Activated T-helper 1 cell treated with anti-CD3 and anti-CD28 coated beads, Interleukin-12 subunit alpha, Interleukin-12 subunit beta, Interleukin-2, Interleukin-4 antibody, amounts not matched to agents 30 ng/mL and 10 ng/mL and 1 ng/mL, durations not matched to agents 14 hours and 24 hours and 36 hours (primary cell): ENCODE measurements at regions not wholly inside any gene's neighbourhood (a gene's known extent, or its start where the extent isn't known, plus 50 kb on each side); places are given as distances from the start of the nearest gene placed in this dataset.

ENCODE experiments used
- DNase-seq: peaks from one replicate; pipeline ENCODE4 v3.0.0; 2021; ENCODE audit warnings: low spot score
- H3K27ac Mint-ChIP-seq: one replicate; pipeline ENCODE4 v1.8.0; 2021; ENCODE audit warnings: mild to moderate bottlenecking, mixed read lengths
- H3K27me3 Mint-ChIP-seq: one replicate; pipeline ENCODE4 v1.8.0; 2022; ENCODE audit warnings: mild to moderate bottlenecking, moderate library complexity, mixed read lengths; ENCODE audit not compliant: insufficient read depth
- H3K36me3 Mint-ChIP-seq: one replicate; pipeline ENCODE4 v1.8.0; 2021; ENCODE audit warnings: low read depth, mixed read lengths
- H3K4me1 Mint-ChIP-seq: one replicate; pipeline ENCODE4 v1.8.0; 2021; ENCODE audit warnings: low read depth, mixed read lengths
- H3K4me3 Mint-ChIP-seq: one replicate; pipeline ENCODE4 v1.8.0; 2021; ENCODE audit warnings: mild to moderate bottlenecking, moderate library complexity, mixed read lengths
- H3K9me3 Mint-ChIP-seq: one replicate; pipeline ENCODE4 v1.8.0; 2021; ENCODE audit warnings: mixed read lengths
- intact Hi-C: fragments of 100-400 bp; cut with micrococcal nuclease; formaldehyde crosslinking; loops from one replicate; pipeline ENCODE4 v1.15.1; 2024

DNA sequence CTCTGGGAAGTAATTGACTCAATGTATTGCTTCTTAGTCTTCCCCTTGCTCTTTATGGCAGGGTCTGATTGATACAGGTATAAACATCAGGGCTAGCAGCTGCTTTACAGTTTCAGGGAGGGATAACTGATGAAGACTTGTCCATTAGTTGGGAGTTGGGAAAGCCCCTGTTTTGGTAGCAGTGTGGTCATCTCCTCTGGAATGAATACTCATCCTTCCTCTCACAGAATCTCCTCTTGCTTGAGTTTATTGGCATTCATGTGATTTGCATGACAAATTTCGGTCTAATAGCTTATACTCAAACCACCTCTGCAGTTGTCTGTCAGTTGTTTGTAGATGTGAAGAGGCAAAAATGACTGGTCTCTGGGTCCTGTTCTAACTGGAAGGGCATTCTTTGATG lies 79.7 kb downstream of the FAT3 start:
- peaks cover 4% of the 10 kb centered on the region for H3K27me3 Mint-ChIP-seq

DNA sequence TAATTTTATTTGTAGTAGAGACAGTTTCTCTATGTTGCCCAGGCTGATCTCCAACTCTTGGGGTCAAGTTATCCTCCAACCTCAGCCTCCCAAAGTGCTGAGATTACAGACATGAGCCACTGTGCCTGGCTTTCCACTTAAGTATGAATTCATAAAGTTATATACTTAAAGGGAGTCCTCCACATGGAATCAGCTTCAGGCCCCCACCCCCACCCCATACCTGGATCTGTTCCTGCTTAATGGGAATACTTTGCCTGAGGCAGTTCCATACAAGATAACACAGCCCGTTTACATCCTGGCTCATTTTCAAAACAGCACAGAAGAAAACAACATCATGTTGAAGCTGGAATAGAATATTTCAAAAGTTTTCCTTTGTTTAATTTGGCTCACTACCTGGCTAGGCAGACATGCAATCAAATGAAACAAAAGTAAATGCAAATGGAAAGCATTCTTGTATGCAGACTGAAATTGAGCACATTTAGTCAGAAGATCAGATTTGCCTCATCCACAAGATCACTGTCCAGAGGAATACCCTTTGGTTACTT lies 82.4 kb downstream of the FAT3 start:
- Mint-ChIP-seq H3K27ac (no peak overlapping the region), H3K4me1 (no peaks in the 10 kb centered on the region), H3K36me3 (no peaks in the 10 kb centered on the region), H3K9me3 (no peaks in the 10 kb centered on the region), H3K4me3 (no peak overlapping the region), H3K27me3 (peaks cover 4% of the 10 kb centered on the region)
- no peak for DNase-seq
- intact Hi-C loops, result no loop called here

More for the DNA sequence above, 79.7 kb downstream of the FAT3 start:
- Mint-ChIP-seq H3K4me1 (no peaks in the 10 kb centered on the region), H3K27ac (no peak overlapping the region), H3K4me3 (no peak overlapping the region), H3K9me3 (no peaks in the 10 kb centered on the region), H3K36me3 (no peaks in the 10 kb centered on the region)
- intact Hi-C loops, result no loop called here
- DNase-seq, result no peak

DNA sequence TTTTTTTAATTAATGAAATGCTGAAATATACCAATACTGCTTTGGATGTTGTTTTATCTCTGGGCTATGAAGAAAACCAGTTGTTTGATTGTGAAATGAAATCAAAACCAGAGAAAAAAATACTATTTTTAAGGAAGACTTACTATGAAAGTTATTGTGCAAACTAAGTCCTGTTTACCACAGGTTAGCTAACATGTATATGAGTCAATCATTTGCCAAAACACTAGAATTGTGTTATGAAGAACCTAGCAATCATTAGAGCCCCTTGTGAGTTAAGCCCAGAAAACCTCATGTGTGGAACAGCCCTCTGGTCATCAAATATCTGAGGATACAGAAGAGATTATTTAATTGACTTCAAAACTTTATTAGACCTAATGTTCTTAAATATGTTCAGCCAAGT lies 83.7 kb downstream of the FAT3 start:
- Mint-ChIP-seq H3K4me3 (no peak overlapping the region), H3K27ac (no peak overlapping the region), H3K9me3 (no peaks in the 10 kb centered on the region), H3K36me3 (no peaks in the 10 kb centered on the region), H3K4me1 (no peaks in the 10 kb centered on the region), H3K27me3 (peaks cover 4% of the 10 kb centered on the region)
- DNase-seq, result no peak
- intact Hi-C loops, result no loop called here

DNA sequence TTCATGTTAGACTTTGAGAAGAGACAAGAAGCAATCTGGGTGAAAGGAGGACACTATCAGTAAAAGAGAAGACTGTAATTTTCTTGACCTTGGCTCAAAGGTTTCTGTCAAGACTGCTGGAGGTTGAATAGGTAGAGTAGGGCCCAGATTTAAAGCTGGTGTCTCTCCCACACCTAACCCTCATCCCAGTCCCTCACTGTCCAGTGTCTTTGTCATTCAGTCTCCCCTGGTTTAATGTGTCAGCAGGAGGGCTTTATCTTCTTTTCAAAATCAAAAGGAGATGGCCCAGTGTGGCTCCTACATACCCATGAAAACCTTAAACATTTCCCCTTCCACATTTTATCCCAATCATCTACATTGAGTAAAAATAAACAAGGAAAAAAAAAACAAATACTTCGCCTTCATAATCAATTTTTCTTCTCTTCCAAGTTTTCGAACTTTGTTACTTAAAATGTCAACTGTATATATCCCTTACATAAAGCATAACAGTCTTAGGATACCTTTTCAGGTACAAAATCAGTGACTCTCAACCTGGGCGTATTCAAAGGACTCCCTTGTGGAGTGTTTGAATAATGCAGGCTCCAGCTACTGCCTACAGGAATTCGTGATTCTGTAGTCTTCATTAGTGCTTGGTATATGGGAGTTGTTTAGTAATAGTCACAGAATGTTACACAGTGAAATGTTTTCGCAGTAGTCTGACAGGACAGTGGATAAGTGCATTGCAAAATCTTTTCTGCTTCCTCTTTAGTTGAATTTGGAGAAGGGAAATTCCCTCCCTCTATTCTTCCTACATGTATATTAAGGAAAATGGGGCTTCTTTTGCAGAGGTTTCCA lies 87.2 kb downstream of the FAT3 start:
- no peaks in the 10 kb centered on the region for H3K36me3 Mint-ChIP-seq
- no peak overlapping the region for H3K4me3 Mint-ChIP-seq
- no peak overlapping the region for H3K27ac Mint-ChIP-seq
- H3K9me3 Mint-ChIP-seq, result no peaks in the 10 kb centered on the region
- intact Hi-C loops, result no loop called here
- H3K27me3 Mint-ChIP-seq, result peaks cover 4% of the 10 kb centered on the region
- no peak for DNase-seq
- no peaks in the 10 kb centered on the region for H3K4me1 Mint-ChIP-seq

DNA sequence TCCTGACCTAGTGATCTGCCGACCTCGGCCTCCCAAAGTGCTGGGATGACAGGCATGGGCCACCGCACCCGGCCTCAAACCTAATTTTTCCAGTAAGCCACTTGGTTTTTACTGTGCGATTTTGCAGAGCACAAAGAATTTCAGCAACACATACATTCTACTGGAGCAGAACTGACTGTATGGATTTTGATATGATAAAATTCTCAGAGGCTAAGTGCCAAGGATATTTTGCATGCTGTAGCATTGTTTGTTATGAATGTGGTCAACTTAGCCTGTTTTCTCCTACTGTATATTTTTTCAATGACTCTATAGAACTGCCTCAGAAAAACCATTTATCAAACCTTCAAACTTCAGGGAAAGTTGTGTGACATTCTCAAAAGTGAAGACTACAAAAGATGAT lies 89.2 kb downstream of the FAT3 start:
- intact Hi-C loops, result no loop called here
- no peak overlapping the region for H3K27ac Mint-ChIP-seq
- no peaks in the 10 kb centered on the region for H3K4me1 Mint-ChIP-seq
- no peaks in the 10 kb centered on the region for H3K27me3 Mint-ChIP-seq
- H3K9me3 Mint-ChIP-seq, result no peaks in the 10 kb centered on the region
- H3K36me3 Mint-ChIP-seq, result no peaks in the 10 kb centered on the region
- no peak overlapping the region for H3K4me3 Mint-ChIP-seq
- DNase-seq, result no peak

DNA sequence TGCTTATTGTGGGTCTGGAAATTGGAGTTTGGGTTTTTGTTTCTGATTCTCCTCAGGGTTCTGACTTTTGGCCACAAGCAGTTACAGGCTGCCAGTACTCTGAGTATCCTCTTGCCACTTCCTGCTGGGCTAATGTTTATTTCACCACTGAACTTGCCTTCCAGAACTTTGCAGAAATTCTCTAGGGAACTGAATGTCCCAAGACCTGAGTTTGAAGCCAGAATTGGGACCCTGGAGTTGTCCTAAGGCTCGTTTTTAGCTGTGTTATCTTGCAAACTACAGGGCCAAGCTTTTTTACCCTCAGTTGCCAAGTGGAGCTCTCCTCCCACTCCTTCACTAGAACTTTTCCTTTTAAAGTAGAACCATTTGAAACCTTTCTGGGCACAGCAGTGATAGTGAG lies 89.9 kb downstream of the FAT3 start:
- H3K36me3 Mint-ChIP-seq, result no peaks in the 10 kb centered on the region
- no peaks in the 10 kb centered on the region for H3K27me3 Mint-ChIP-seq
- H3K9me3 Mint-ChIP-seq, result no peaks in the 10 kb centered on the region
- no peak overlapping the region for H3K27ac Mint-ChIP-seq
- intact Hi-C loops, result no loop called here
- H3K4me3 Mint-ChIP-seq, result no peak overlapping the region
- no peak for DNase-seq
- H3K4me1 Mint-ChIP-seq, result no peaks in the 10 kb centered on the region

DNA sequence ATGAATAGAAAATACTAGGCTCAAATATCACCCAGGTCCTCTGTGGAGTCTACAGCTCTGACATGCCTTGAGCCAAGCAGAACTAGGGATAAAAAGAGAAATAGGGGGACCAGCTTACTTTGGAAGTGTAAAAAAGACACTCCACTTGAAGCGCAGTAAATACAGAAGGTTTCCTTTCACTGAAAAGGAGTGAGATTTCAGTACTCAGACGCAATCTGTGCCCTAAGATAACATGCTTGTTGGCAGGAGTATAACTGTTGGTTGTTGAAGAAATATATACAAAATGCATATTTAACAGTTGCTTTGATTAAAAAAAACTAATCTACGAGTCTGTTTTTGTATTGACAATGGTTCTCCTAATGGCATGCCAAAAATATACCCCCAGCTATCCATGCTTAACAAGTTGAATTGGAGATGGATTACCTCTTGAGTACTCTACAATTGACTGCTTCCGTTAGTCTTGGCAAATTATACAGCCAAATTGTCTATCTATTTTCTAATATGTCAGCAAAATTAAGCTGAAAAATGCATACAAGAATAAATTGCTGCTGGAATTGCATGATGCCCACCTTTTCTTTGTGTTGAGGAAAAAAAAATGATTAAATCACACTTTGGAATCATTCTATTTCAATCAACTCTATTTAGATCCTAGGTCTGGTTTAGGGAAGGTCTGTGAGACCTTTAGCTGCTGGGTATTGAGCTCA lies 91.6 kb downstream of the FAT3 start:
- no peaks in the 10 kb centered on the region for H3K4me1 Mint-ChIP-seq
- no peaks in the 10 kb centered on the region for H3K27me3 Mint-ChIP-seq
- no peaks in the 10 kb centered on the region for H3K36me3 Mint-ChIP-seq
- no peaks in the 10 kb centered on the region for H3K9me3 Mint-ChIP-seq
- no peak overlapping the region for H3K27ac Mint-ChIP-seq
- H3K4me3 Mint-ChIP-seq, result no peak overlapping the region
- DNase-seq, result no peak
- intact Hi-C loops, result no loop called here

DNA sequence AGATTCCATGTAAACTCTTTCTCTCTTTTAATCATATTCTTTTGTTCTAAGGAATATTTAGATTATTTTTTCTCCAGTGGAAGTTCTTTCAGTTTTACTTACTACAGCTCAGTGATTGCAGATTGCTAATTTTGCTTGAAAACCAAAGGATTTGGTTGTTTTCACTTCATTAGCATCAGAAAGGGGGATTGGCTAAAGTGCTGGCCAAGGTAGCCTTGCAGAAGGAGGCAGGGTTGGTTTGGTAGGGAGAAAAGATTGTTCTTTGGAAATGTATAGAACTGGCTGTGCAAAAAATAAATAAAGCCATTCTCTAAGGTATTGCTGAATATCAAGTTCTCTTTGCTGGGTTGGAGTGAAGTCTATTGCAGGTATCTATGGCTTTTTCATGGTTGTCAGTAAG lies 92.6 kb downstream of the FAT3 start:
- no peak for DNase-seq
- Mint-ChIP-seq H3K27ac (no peak overlapping the region), H3K27me3 (no peaks in the 10 kb centered on the region), H3K9me3 (no peaks in the 10 kb centered on the region), H3K4me1 (no peaks in the 10 kb centered on the region), H3K36me3 (no peaks in the 10 kb centered on the region), H3K4me3 (no peak overlapping the region)
- intact Hi-C loops, result no loop called here

DNA sequence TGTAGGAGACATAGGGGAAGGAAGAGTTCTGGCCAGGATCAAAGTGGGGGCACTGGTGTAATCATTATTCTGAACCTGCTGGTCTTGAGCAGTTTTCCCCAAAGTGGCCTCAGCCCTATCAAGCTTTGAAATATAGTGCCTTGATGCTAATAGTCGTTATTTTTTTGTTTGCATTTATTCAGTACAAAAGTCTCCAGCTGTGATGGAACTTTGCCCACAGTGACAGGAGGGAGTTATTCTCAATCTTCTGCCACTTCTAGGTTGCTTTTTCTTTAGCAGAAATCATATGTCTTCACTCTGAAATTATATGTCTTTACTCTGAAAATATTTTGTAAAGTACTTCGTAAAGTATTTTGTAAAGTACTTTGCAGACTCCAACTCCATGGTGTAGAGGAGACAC lies 93.1 kb downstream of the FAT3 start:
- intact Hi-C loops, result no loop called here
- Mint-ChIP-seq H3K4me1 (no peaks in the 10 kb centered on the region), H3K27me3 (no peaks in the 10 kb centered on the region), H3K9me3 (no peaks in the 10 kb centered on the region), H3K27ac (no peak overlapping the region), H3K36me3 (no peaks in the 10 kb centered on the region), H3K4me3 (no peak overlapping the region)
- no peak for DNase-seq

DNA sequence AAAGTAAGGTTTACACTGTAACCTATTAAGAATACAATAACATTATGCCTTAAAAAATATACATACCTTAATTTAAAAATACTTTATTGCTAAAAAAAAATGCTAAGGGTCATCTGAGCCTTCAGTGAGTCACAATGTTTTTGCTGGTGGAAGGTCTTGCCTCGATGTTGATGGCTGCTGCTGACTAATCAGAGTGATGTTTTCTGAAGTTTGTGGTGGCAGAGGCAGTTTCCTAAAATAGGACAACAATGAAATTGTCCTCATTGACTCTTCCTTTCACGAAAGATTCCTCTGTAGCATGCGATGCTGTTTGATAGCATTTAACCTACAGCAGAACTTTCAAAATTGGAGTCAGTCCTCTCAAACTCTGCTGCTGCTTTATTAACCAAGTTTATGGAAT lies 97.6 kb downstream of the FAT3 start:
- Mint-ChIP-seq H3K4me1 (no peaks in the 10 kb centered on the region), H3K4me3 (no peak overlapping the region), H3K27ac (no peak overlapping the region), H3K27me3 (no peaks in the 10 kb centered on the region), H3K36me3 (no peaks in the 10 kb centered on the region), H3K9me3 (no peaks in the 10 kb centered on the region)
- intact Hi-C loops, result no loop called here
- no peak for DNase-seq

DNA sequence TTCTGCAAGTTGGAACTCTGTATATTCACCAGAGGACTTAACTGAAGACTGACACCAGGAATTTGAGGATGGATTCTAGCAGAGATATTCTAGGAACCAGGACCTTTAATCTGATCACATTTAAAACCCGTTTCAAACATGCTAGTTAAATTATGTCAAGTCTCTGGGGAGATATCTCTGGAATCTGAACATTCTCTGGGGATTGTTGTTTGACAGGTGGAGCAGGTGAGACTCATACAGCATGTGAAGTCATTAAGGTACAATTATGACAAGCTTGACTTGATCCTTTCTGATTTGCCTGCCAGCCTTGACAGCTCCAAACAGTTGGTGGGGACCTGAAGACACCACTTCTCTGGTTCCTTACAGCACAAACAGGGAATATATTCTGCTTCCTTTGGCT lies 100.3 kb downstream of the FAT3 start:
- no peaks in the 10 kb centered on the region for H3K9me3 Mint-ChIP-seq
- intact Hi-C loops, result no loop called here

DNA sequence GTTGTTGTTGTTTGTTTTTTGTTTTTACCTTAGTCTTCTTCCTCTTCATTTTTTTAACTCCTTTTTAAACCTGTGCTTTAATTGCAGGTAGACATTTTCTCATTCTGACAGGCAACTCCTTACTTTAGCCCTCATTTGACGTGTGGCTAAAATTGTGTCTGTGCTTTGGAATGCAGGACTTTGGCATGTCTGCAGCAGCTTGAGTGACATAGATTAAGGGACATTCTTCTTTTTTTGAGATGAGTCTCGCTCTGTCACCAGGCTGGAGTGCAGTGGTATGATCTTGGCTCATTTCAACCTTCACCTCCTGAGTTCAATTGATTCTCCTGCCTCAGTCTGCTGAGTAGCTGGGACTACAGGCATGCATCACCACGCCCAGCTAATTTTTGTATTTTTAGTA lies 100.8 kb downstream of the FAT3 start:
- Mint-ChIP-seq H3K27me3 (no peaks in the 10 kb centered on the region), H3K9me3 (no peaks in the 10 kb centered on the region), H3K27ac (no peak overlapping the region), H3K4me3 (no peak overlapping the region), H3K36me3 (no peaks in the 10 kb centered on the region), H3K4me1 (no peaks in the 10 kb centered on the region)
- intact Hi-C loops, result no loop called here
- no peak for DNase-seq

More for the DNA sequence above, 100.3 kb downstream of the FAT3 start:
- no peaks in the 10 kb centered on the region for H3K36me3 Mint-ChIP-seq
- no peak overlapping the region for H3K4me3 Mint-ChIP-seq
- H3K27me3 Mint-ChIP-seq, result no peaks in the 10 kb centered on the region
- no peak for DNase-seq
- no peak overlapping the region for H3K27ac Mint-ChIP-seq
- H3K4me1 Mint-ChIP-seq, result no peaks in the 10 kb centered on the region

DNA sequence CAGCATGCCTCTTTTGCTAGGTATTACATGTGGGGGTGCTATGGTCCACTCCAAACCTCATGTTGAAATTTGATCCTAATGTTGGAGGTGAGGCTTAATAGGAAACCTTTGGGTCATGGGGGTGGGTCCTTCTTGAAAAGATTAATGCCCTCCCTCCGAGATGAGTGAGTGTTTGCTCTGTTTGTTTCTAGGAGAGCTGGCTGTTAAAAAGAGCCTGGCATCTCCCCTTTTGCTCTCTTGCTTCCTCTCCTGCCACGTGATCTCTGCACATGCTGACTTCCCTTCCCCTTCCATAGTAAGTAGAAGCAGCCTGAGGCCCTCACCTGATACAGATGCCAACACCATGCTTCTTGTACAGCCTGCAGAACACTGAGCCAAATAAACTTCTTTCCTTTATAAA lies 104.5 kb downstream of the FAT3 start:
- H3K4me1 Mint-ChIP-seq, result no peaks in the 10 kb centered on the region
- no peak overlapping the region for H3K4me3 Mint-ChIP-seq
- H3K27me3 Mint-ChIP-seq, result no peaks in the 10 kb centered on the region
- H3K27ac Mint-ChIP-seq, result no peak overlapping the region
- no peaks in the 10 kb centered on the region for H3K36me3 Mint-ChIP-seq
- intact Hi-C loops, result no loop called here
- DNase-seq, result no peak
- no peaks in the 10 kb centered on the region for H3K9me3 Mint-ChIP-seq
